HG02885 (cell line): ENCODE measurements at regions not wholly inside any gene's neighbourhood (a gene's known extent, or its start where the extent isn't known, plus 50 kb on each side); places are given as distances from the start of the nearest gene placed in this dataset.
"Not testable (repeated sequence)": the region's sequence is repeated elsewhere in the genome, so short reads cannot be mapped to it uniquely, and the experiment has no call there.

ENCODE experiments used
- ATAC-seq: cut with Tn5 transposase; IDR thresholded peaks from one replicate; pipeline ENCODE4 v1.9.1; 2021; ENCODE audit warnings: mild to moderate bottlenecking; ENCODE audit not compliant: unreplicated experiment, poor library complexity

DNA sequence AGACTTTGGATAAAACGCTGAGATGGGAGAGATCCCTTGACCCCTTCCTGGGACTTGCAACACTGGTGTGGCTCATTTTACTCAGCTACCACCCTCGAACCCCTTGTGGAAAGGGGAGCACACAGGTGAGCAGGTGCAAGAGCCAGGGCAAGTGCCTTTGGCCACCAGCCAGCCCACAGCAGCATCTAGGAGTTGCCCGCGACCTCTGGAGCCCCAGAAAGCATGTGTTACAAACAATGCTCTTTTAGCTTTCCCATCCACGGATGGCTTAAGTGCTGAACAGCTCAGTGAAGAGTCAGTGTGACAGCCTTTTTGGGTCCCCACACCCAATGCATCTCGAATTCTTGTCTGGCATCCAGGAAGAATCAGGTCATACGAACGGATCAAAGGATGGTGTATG is 197.8 kb downstream of the MEMO1 start:
- no peak for ATAC-seq

DNA sequence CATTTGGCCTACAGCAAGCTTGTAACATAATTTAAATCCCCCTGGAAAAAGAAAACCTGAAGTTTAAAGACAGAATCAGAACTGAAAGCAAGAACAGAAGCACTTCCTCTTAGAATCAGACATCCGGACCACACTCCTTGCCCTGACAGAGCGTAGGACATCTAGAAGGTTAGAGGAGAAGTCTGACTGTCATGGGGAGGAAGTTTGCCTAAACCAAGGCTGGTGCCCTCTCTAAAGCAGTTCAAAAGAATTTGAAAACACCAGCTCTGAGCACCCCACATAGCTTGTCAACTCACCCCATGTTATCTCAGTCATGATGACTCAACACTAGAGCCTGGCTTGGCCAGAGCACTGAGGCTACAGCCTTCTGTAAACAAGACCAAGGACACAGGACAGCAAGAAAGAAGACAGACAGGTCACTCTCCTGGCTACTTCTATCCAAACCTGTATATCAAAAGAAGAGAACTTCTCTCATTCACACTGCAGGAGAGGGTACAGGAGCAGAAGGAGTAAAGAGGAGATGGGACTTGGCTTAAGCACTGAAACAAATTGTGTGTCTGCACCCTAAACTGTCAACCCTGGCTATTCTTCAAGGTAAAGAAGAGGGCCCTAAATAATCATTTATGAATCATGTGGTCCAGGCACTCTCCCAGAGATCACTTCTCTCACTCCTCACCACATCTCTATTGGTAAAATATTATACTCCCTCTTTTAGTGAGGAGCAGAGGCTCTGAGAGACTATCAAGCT is 198.6 kb downstream of the MEMO1 start:
- ATAC-seq, result peak; percentile 99

DNA sequence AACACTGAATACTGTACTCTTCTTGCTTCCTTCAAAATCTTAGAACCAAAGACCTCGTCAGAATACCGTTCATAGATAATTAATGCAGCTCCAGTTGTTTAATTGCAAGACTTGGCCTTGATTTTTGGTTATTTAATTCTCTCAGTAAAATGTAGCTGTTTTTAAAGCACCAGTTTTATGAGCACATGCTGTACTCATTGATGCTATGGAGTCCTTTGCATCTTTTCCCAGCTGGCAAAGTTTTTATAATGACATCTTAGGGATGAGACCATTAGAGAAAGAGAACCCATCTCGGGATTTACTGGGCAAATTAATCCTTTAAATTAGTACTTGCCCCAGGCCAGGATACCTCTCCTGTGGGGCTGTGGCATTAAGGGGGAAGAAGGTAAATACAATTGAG is 199.3 kb downstream of the MEMO1 start:
- ATAC-seq, result no peak

GRCh38 chr2:31810200-31810917 is 200.4 kb downstream of the MEMO1 start:
- ATAC-seq, result no peak

DNA sequence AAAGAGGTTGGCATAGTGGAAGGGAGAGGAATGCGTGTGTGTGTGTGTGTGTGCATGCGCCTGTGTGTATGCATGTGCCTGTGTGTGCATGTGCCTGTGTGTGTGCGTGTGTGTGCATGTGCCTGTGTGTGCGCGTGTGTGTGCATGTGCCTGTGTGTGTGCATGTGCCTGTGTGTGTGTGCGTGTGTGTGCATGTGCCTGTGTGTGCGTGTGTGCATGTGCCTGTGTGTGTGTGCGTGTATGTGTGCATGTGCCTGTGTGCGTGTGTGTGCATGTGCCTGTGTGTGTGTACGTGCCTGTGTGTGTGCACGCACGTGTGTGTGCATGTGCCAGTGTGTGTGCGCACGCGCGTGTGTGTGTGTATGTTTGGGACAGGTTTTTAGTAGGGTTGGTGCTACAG is 205.1 kb downstream of the MEMO1 start:
- no peak for ATAC-seq

- not testable (repeated sequence) for ATAC-seq
These were observed 207.2 kb downstream of the MEMO1 start for GRCh38 chr2:31803481-31804153.

DNA sequence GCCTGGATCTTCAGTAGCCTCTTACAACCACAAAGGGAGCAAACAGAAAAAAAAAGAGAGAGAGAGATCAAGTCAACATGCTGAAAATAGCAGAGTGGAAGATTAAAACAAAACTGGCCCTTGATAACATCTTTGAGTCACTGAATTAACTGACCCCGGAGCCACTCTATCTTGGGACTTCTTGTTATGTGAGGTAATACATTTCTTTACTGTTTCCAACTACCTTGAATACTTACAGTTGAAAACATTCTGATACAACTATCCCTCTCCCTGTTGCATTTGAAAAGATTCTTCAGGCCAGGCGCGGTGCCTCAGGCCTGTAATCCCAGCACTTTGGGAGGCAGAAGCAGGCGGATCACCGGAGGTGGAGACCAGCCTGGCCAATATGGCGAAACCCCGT is 208.1 kb downstream of the MEMO1 start:
- ATAC-seq, result no peak

GRCh38 chr2:31799282-31799681 is 211.5 kb downstream of the MEMO1 start:
- not testable (repeated sequence) for ATAC-seq

DNA sequence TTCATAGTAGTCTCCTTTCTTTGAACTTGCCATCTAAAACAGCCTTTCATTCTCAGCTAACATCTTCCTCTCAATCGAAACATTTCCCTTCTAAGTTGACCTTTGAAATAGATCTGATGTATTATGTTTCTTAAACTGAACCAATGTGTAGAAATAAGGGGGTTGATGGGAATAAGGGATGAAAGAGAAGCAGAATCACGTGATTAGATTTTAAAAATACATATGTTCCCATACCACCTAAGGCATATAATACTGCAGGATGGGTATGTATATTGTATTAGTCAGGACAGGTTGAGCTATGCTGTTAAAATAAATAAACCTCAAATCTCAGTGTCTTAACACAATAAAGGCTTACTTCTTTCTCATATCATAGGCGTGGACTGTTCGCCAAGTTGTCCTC is 207.5 kb upstream of the SRD5A2 start:
- no peak for ATAC-seq

DNA sequence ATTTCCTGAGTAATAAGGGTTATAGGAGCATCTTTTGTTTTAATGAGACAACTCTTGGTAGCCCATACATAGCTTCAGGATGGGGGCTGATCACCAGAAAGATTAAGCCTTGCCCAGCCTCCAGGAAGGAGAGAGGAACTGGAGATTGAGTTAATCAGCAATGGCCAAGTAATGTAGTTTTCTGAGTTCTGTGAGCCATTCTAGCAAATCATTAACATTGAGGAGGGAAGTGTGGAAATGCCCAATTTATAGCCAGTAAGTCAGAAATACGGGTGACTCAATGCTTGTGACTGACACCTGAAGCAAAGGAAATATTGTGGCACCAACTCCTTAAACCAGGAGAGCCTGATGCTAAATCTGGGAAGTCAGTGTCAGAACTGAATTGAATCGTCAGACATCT is 205.1 kb upstream of the SRD5A2 start:
- ATAC-seq, result no peak

- ATAC-seq, result no peak
These were observed 204.1 kb upstream of the SRD5A2 start for GRCh38 chr2:31784868-31785267.

DNA sequence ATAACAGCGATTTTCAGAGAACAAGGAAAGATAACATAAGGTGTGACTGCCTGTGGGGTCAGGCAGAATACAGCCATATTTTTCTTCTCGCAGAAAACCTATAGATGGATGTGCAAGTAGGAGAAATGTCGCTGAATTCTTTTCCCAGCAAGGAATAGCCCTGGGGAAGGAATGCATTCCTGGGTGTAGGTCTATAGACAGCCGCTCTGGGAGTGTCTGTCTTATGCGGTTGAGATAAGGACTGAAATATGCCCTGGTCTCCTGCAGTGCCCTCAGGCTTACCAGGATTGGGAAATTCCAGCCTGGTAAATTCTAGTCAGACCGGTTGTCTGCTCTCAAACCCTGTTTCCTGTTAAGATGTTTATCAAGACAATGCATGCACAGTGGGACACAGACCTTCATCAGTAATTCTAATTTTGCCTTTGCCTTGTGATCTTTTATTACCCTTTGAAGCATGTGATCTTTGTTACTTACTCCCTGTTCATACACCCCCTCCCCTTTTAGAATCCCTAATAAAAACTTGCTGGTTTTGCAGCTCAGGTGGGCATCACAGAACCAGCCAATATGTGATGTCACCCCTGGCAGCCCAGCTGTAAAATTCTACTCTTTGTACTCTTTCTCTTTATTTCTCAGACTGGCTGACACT is 202.8 kb upstream of the SRD5A2 start:
- ATAC-seq, result not testable (repeated sequence)

DNA sequence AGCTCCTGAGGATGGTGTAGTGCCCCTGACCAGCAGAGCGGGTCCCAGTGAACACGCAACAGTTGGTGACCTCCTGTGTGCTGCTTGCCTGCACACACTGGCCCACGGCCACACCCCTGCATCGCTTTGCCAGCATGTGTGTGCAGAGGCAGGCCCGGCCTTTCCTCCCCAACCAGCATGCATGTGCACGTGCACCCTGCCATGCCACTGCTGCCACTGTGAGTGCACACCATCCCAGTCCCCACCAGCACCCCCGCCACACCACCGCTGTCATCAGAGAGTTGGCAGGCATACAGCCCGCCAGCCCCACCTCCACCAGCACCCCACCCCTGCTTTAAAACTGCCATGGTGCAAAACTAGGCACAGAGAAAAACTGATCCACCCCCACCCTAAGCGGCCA is 197.4 kb upstream of the SRD5A2 start:
- ATAC-seq, result no peak

DNA sequence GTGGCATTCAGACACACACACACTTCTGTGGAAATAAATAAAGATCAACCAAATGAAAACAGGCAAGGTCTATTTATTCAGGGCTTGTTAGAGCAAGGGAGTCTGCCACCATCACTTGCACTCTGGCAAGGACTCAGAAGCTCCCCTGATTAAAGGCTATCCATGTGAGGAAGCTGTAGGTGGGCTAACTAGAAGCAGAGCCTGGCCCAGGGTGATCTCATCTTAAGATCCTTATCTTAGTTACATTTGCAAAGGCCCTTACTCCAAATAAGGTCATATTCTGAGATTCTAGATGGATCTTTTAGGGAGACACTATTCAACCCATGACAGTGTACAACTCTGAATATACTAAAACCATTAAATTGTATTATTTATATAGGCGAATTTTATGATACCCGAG is 190.0 kb upstream of the SRD5A2 start:
- ATAC-seq, result no peak

DNA sequence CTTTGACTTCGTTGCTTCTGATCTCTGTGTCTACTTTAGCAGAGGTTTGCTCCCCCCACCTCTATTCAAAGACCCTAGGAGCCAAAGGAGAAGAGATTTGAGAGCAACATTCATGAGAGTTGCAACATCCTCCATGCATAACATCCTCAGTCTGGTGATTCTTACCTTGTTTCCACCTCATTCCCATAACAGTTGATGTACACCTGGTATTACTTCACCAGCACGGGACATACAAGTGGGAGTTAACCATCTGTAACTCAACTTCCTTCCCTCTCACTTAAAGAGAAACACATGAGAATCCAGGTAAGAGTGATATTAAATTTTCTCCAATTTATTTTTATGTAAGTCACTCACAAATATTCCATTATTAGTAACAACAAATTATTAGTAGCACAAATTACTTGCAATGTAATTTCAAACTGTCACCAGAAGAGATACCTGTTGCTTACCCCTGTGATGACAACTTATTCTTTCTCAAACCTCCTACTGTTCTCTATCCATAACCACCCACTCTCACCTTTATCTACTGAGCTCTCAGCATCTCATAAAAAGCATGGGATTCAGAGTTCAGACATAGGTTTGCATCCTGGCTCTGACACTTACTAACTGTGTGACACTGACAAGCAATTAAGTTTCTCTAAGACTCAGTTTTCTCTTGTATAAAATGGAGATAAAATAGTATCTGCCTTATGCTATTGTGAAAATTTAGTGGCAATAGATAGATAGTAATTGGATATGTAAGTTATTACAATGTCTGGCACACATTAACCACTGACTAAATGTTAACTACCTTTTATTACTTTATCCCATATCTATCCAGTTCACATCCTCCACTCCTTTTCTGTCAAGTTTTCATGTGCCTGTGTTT is 184.6 kb upstream of the SRD5A2 start:
- ATAC-seq, result no peak

DNA sequence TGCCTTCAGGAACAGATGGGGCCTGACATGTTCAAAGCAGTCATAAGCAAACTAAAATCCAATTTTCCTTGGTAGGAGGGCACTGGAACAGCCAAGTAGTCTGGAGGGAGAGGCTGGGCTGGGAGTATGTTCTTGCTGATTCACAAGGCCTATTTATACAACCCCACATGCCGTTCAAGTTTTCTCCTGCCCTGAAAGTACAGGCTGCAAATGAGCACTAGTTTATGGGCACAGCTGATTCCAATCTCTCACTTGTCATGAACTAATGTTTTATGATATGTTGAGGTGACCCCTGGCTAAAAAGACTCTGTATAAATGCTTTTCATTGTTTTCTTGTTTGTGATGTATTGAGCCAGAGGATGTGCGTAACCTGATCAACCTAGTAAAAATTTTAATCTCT is 183.4 kb upstream of the SRD5A2 start:
- ATAC-seq, result no peak

DNA sequence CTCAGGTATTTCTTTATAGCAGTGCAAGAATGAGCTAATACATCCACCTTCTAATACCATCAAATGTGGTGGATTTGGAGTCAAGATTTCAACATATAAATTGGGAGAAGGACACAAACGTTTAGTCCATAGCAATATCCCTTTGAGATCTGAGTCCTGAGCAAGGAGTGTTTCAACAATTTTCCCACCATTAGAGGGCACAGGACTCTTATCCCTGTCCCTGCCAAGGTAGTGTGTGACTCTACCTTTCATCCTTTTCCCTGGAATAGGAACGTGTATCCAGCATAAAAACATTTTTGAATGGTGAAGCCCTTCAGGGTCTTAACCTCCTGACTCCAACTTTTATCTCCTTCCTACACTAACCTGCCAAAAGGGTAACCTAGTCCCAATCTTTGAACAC is 181.3 kb upstream of the SRD5A2 start:
- no peak for ATAC-seq

GRCh38 chr2:31757351-31757750 is 176.6 kb upstream of the SRD5A2 start:
- ATAC-seq, result not testable (repeated sequence)

- not testable (repeated sequence) for ATAC-seq
These were observed 168.0 kb upstream of the SRD5A2 start for GRCh38 chr2:31748746-31749145.

DNA sequence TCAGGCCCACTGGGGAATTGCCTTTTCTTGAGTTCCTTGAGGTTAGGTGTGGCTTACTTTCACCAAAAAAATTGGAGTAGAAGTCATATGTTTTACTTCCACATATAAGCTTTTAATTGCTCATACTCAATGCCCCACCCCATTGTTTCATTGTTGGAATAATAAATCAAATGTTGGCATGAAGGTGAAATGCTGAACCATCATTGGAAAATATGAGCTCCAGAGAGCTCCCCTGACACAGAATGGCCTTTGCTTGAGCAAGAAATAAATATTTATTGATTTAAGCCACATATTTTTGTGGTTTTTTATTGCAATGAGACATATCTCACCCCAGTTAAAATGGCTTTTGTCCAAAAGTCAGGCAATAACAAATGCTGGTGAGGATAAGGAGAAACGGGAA is 167.3 kb upstream of the SRD5A2 start:
- ATAC-seq, result no peak
